ENCODE measurements at regions not wholly inside any gene's neighbourhood (a gene's known extent, or its start where the extent isn't known, plus 50 kb on each side); places are given as distances from the start of the nearest gene placed in this dataset.

DNA sequence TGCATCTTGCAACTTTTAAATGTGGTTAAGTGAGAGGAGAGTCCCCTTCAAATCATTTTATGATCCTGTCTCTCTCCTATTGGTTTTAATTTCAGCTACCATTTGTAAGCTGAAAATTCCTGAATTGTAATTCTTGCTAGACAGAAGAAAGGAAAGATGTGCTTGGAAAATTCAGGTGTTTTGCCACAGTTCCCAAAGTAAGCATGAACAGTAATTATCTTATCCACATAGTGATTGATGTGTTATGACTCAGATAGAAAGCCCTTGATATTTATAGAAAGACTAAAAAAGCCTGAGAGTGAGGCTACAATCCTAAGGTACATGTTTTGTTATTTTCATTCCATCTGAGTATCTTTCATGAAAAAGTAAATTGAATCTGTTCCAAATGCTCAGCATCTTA is 492.5 kb downstream of the MAT2B start:
- Histone ChIP-seq H3K36me3 (replicated peaks in 1 of 2) (no peaks in the 10 kb centered on the region), H3K27me3 (no peaks in the 10 kb centered on the region), H3K4me1 (replicated peaks in 1 of 2) (no peaks in the 10 kb centered on the region), H3K27ac (no peak overlapping the region), H3K4me3 (no peak overlapping the region), H3K9me3 (replicated peaks in 1 of 3) (no peaks in the 10 kb centered on the region)
- intact Hi-C loops (cut with DNase I) = no loop called here
- no peak for DNase-seq
- no peak for TF ChIP-seq POLR2A (IDR thresholded peaks at IDR 0.05)
- TF ChIP-seq, protein P1, sequence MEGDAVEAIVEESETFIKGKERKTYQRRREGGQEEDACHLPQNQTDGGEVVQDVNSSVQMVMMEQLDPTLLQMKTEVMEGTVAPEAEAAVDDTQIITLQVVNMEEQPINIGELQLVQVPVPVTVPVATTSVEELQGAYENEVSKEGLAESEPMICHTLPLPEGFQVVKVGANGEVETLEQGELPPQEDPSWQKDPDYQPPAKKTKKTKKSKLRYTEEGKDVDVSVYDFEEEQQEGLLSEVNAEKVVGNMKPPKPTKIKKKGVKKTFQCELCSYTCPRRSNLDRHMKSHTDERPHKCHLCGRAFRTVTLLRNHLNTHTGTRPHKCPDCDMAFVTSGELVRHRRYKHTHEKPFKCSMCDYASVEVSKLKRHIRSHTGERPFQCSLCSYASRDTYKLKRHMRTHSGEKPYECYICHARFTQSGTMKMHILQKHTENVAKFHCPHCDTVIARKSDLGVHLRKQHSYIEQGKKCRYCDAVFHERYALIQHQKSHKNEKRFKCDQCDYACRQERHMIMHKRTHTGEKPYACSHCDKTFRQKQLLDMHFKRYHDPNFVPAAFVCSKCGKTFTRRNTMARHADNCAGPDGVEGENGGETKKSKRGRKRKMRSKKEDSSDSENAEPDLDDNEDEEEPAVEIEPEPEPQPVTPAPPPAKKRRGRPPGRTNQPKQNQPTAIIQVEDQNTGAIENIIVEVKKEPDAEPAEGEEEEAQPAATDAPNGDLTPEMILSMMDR (IDR thresholded peaks at IDR 0.05) = no peak

DNA sequence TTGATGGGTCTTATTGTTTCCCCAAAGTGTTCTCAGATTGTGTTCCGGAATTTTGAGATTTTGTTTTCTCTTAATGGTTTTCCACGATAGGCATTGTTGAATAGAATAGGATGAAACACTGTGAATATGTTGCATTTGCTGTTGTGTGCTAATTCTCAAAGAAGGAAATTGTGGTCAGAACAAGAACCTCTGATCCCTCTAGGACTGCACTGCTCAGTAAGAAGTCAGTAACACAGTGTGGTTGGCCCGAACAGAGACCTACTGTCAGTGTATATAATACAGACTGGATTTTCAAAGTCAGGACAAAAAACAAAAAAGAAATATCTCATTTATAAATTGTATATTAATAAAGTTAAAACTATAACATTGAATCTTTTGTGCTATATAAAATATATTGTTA is 494.8 kb downstream of the MAT2B start:
- no peaks in the 10 kb centered on the region for H3K36me3 ChIP-seq (replicated peaks in 1 of 2)
- H3K4me1 ChIP-seq (replicated peaks in 1 of 2) = no peaks in the 10 kb centered on the region
- no peak for TF ChIP-seq POLR2A (IDR thresholded peaks at IDR 0.05)
- TF ChIP-seq, protein P1 (IDR thresholded peaks at IDR 0.05) = no peak
- no peaks in the 10 kb centered on the region for H3K9me3 ChIP-seq (replicated peaks in 1 of 3)
- H3K27ac ChIP-seq = no peak overlapping the region
- no peaks in the 10 kb centered on the region for H3K27me3 ChIP-seq
- 72 to 84% (median 81%) methylated on average over 3 of the region's 3 CpGs for WGBS, 4 donors
- DNase-seq = no peak
- no peak overlapping the region for H3K4me3 ChIP-seq
- intact Hi-C loops (cut with DNase I) = loop anchor here in 1 of 2 donors (10.0 kb wide), 1 partner anchor 435 kb away; no protein-coding TSS in a partner anchor

DNA sequence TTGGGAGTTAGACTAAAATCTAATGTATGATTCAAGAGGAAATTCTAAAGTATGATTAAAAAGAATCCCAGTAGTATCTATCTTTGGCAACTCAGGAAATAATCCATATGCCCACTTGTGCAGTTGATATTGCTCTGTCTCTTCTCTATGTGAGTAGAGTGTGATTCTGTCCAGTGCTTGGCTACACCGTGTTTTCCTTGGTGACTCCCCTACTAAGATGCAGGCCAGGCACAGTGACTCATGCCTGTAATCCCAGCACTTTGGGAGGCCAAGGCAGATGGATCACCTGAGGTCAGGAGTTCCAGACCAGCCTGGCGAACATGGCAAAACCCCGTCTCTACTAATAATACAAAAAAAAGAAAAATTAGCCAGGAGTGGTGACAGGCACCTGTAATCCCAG is 495.4 kb downstream of the MAT2B start:
- DNase-seq = no peak
- Histone ChIP-seq H3K9me3 (replicated peaks in 1 of 3) (no peaks in the 10 kb centered on the region), H3K4me3 (no peak overlapping the region), H3K36me3 (replicated peaks in 1 of 2) (no peaks in the 10 kb centered on the region), H3K4me1 (replicated peaks in 1 of 2) (no peaks in the 10 kb centered on the region), H3K27me3 (no peaks in the 10 kb centered on the region), H3K27ac (no peak overlapping the region)
- TF ChIP-seq, protein P1 (IDR thresholded peaks at IDR 0.05) = no peak
- no peak for TF ChIP-seq POLR2A (IDR thresholded peaks at IDR 0.05)
- intact Hi-C loops (cut with DNase I) = loop anchor here in 1 of 2 donors (10.0 kb wide), 1 partner anchor 436 kb away; no protein-coding TSS in a partner anchor
- 76 to 88% (median 81%) methylated on average over 3 of the region's 3 CpGs for WGBS, 4 donors

DNA sequence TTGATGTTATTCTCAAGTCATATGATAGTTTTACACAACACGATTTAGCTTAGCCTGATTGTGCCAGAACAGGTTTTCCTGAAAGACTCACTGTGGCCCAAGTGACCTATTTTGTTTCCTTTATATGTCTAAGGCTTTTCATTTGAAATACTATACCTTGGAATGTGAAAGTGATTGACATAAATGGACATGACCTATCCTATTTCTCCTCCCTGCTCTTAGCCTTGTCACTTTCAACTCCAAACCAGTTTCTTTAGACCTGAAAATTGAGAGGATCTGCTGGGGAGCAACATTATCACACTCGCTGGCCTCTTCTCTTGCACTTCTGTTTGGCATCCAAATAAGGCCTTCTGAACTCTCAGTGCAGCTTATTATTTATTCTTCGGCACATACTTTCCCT is 496.8 kb downstream of the MAT2B start:
- Histone ChIP-seq H3K4me1 (replicated peaks in 1 of 2) (no peaks in the 10 kb centered on the region), H3K27ac (no peak overlapping the region), H3K36me3 (replicated peaks in 1 of 2) (no peaks in the 10 kb centered on the region), H3K4me3 (no peak overlapping the region), H3K27me3 (no peaks in the 10 kb centered on the region), H3K9me3 (replicated peaks in 1 of 3) (no peaks in the 10 kb centered on the region)
- TF ChIP-seq, protein P1 (IDR thresholded peaks at IDR 0.05) = no peak
- TF ChIP-seq POLR2A (IDR thresholded peaks at IDR 0.05) = no peak
- intact Hi-C loops (cut with DNase I) = loop anchor here in 1 of 2 donors (10.0 kb wide), 1 partner anchor 437 kb away; no protein-coding TSS in a partner anchor
- DNase-seq = no peak
- WGBS, 4 donors = 50 to 66% (median 62%) methylated on average over 3 of the region's 3 CpGs
